Endothelial cell of umbilical vein (primary cell): ENCODE measurements at regions not wholly inside any gene's neighbourhood (a gene's known extent, or its start where the extent isn't known, plus 50 kb on each side); places are given as distances from the start of the nearest gene placed in this dataset.

ENCODE experiments used
- BruUV-seq: library from RNA; stranded (reverse); fragments of 400-500 nt; replicated peaks from 2 replicates; lab custom pipeline; 2021; lab: Mats Ljungman, UMichigan
- CTCF ChIA-PET: fragments of 300-600, 350-600 bp; sonication (Branson Sonifier 250); formaldehyde crosslinking; loops from one replicate; lab custom pipeline; 2021; ENCODE audit warnings: antibody characterized with exemption, inconsistent platforms; lab: Charles Lee
- POLR2A ChIA-PET: fragments of 300-600, 350-600 bp; sonication (Branson Sonifier 250); formaldehyde crosslinking; loops from one replicate; lab custom pipeline; 2021; ENCODE audit warnings: antibody characterized with exemption, inconsistent platforms; lab: Charles Lee
- DNase-seq: peaks from one replicate; pipeline ENCODE4 v3.0.0-alpha.2; 2011; ENCODE audit warnings: low read depth, low spot score
- FAIRE-seq: peaks from 2 replicates; lab custom pipeline; 2011; peaks lifted over from hg19 to GRCh38; lab: Jason Lieb, UNC
- H2AFZ ChIP-seq: 2 replicates; pipeline ENCODE4 v1.6.0; 2012; ENCODE audit warnings: low read depth, low read length, control low read depth, inconsistent platforms
- H3K27ac ChIP-seq: 2 replicates; pipeline ENCODE4 v1.5.1; 2011; ENCODE audit warnings: low read depth, mild to moderate bottlenecking, control low read depth, low read length, moderate library complexity; ENCODE audit not compliant: insufficient read depth
- H3K27me3 ChIP-seq, 2 experiments: 2 replicates each; pipeline versions ENCODE4 v1.6.0 to v1.6.1; 2011; ENCODE audit warnings: low read length in 2 of 2, mixed read lengths in 1 of 2; ENCODE audit not compliant: control insufficient read depth in 2 of 2, insufficient read depth in 2 of 2
- H3K36me3 ChIP-seq, 2 experiments: 2 replicates in 1 of 2; 3 replicates in 1 of 2; pipeline ENCODE4 v1.5.1; 2011; ENCODE audit warnings: low read length in 2 of 2, mild to moderate bottlenecking in 1 of 2, moderate library complexity in 1 of 2; ENCODE audit not compliant: control insufficient read depth in 2 of 2, insufficient read depth in 2 of 2; ENCODE audit errors: extremely low read depth in 1 of 2
- H3K4me1 ChIP-seq: 3 replicates; pipeline ENCODE4 v1.5.1; 2011; ENCODE audit warnings: mild to moderate bottlenecking, low read length; ENCODE audit not compliant: control insufficient read depth, insufficient read depth; ENCODE audit errors: extremely low read depth
- H3K4me2 ChIP-seq: 2 replicates; pipeline ENCODE4 v1.6.1; 2011; ENCODE audit warnings: low read length, control low read depth, mixed read lengths; ENCODE audit not compliant: insufficient read depth
- H3K4me3 ChIP-seq, 3 experiments: fragments of 200-600 bp in 1 of 3; sonication (generic), shearing (Covaris generic) in 1 of 3; replicated peaks in 1 of 3; 2 replicates each; pipeline ENCODE4 v1.5.1; 2011 to 2016; ENCODE audit warnings: control low read depth in 3 of 3, low read length in 3 of 3, mild to moderate bottlenecking in 2 of 3, inconsistent platforms in 1 of 3, low read depth in 1 of 3, moderate library complexity in 1 of 3; ENCODE audit not compliant: insufficient read depth in 1 of 3
- H3K79me2 ChIP-seq: 2 replicates; pipeline ENCODE4 v1.6.0; 2012; ENCODE audit warnings: low read length, inconsistent platforms; ENCODE audit not compliant: control insufficient read depth, insufficient read depth
- H3K9ac ChIP-seq: replicated peaks from 2 replicates; pipeline ENCODE3; 2011; ENCODE audit warnings: low read length, control low read depth; ENCODE audit not compliant: insufficient read depth; ENCODE audit errors: extremely low read depth
- H3K9me1 ChIP-seq: replicated peaks from 3 replicates; pipeline ENCODE4 v1.6.0; 2011; ENCODE audit warnings: mild to moderate bottlenecking, low read length; ENCODE audit not compliant: control insufficient read depth, insufficient read depth; ENCODE audit errors: extremely low read depth
- H3K9me3 ChIP-seq: replicated peaks from 2 replicates; pipeline ENCODE4 v1.5.1; 2012; ENCODE audit warnings: low read length, inconsistent platforms; ENCODE audit not compliant: control insufficient read depth, insufficient read depth
- H4K20me1 ChIP-seq: replicated peaks from 2 replicates; pipeline ENCODE3; 2011; ENCODE audit warnings: mild to moderate bottlenecking, low read length; ENCODE audit not compliant: control insufficient read depth, insufficient read depth; ENCODE audit errors: extremely low read depth
- CTCF ChIP-seq, 2 donors: IDR thresholded peaks; 1 replicate in 1 of 2; 2 replicates in 1 of 2; pipeline ENCODE4 v1.5.1; 2011; ENCODE audit warnings: low read length in 2 of 2, mild to moderate bottlenecking in 2 of 2, moderate library complexity in 2 of 2, control low read depth in 1 of 2, inconsistent platforms in 1 of 2, low read depth in 1 of 2; ENCODE audit not compliant: insufficient read depth in 1 of 2; ENCODE audit errors: extremely low read depth in 1 of 2
- EZH2 ChIP-seq: IDR thresholded peaks from 2 replicates; pipeline ENCODE4 v1.6.1; 2012; ENCODE audit warnings: borderline replicate concordance, low read depth, mild to moderate bottlenecking, moderate library complexity, low read length, inconsistent platforms; ENCODE audit not compliant: severe bottlenecking
- FOS ChIP-seq: IDR thresholded peaks from 2 replicates; pipeline ENCODE4 v1.6.1; 2011; ENCODE audit warnings: mild to moderate bottlenecking, low read length, moderate library complexity, borderline replicate concordance; ENCODE audit not compliant: insufficient read depth
- GATA2 ChIP-seq: IDR thresholded peaks from 2 replicates; pipeline ENCODE4 v1.7.0; 2011; ENCODE audit warnings: low read depth, mild to moderate bottlenecking, moderate library complexity, mixed read lengths, low read length; ENCODE audit not compliant: insufficient read length, insufficient read depth
- JUN ChIP-seq: IDR thresholded peaks from 2 replicates; pipeline ENCODE4 v1.6.1; 2011; ENCODE audit warnings: borderline replicate concordance, low read depth; ENCODE audit not compliant: insufficient read length, insufficient read depth
- MAX ChIP-seq: IDR thresholded peaks from 2 replicates; pipeline ENCODE4 v1.6.1; 2011; ENCODE audit not compliant: insufficient read depth, insufficient read length
- MYC ChIP-seq: IDR thresholded peaks from one replicate; pipeline ENCODE4 v1.6.1; 2011; ENCODE audit warnings: mild to moderate bottlenecking, low read depth, low read length
- POLR2A ChIP-seq: IDR thresholded peaks from 2 replicates; pipeline ENCODE4 v1.6.1; 2012; ENCODE audit warnings: low read depth, mild to moderate bottlenecking, control low read depth, low read length
- POLR2AphosphoS5 ChIP-seq: IDR thresholded peaks from 2 replicates; pipeline ENCODE4 v1.6.1; 2012; ENCODE audit warnings: low read depth, mild to moderate bottlenecking, control low read depth, low read length, moderate library complexity; ENCODE audit not compliant: insufficient read depth
- dilution Hi-C: fragments of 300-500 bp; cut with MboI; formaldehyde crosslinking; loops from one replicate; pipeline ENCODE4 v1.15.0; 2019; ENCODE audit warnings: low sequenced_read_pairs; ENCODE audit not compliant: extremely low pct_ligation_motif_present
- intact Hi-C: fragments of 100-400 bp; cut with micrococcal nuclease; formaldehyde crosslinking; loops from one replicate; pipeline ENCODE4 v1.10.0; 2022

DNA sequence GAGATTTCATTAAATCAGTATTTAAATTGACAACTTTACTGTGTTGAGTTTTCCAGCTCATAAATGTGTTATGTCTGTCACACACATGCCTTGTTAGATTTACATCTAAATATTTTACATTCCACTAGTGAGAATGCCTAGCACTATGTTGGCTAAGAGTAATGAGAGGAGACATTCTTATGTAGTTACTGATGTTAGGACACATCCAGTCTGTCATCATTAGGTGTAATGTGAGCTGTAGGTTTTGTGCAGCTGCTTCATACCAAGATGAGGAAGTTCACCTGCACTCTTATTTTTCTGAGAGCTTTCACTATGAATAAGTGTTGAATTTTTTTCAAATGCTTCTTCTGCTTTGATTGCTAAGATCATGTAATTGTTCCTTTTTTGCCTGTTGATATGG, 218.0 kb upstream of the IGFBP3 start:
- BruUV-seq = no TSS peak
- Histone ChIP-seq H3K4me1 (no peaks in the 10 kb centered on the region), H3K27me3 (no peaks in the 10 kb centered on the region), H4K20me1 (no peaks in the 10 kb centered on the region), H3K27ac (no peak overlapping the region), H3K9me1 (no peaks in the 10 kb centered on the region), H3K4me2 (no peak overlapping the region), H2AFZ (no peak overlapping the region), H3K9me3 (no peaks in the 10 kb centered on the region), H3K9ac (no peak overlapping the region), H3K79me2 (no peaks in the 10 kb centered on the region), H3K36me3 (no peaks in the 10 kb centered on the region), H3K4me3 (no peak overlapping the region)
- POLR2A ChIA-PET = no interaction called here
- CTCF ChIA-PET = interaction anchor here (0.6 to 1.5 kb wide), 3 partner anchors 12 to 216 kb away, joined by 3 read pairs; no protein-coding TSS in a partner anchor
- intact Hi-C loops = no loop called here
- TF ChIP-seq POLR2AphosphoS5 (no peak), EZH2 (no peak), POLR2A (no peak), MAX (no peak), CTCF (IDR thresholded peaks at IDR 0.05; ENCODE audit: extremely low read depth in 1 of 2, insufficient read depth in 1 of 2, low read depth in 1 of 2, low read length in 2 of 2) (no peak), FOS (no peak), MYC (no peak), GATA2 (no peak), JUN (no peak)
- dilution Hi-C loops = no loop called here
- DNase-seq (no peak), FAIRE-seq (no peak)
